HepG2 (cell line): ENCODE measurements at regions not wholly inside any gene's neighbourhood (a gene's known extent, or its start where the extent isn't known, plus 50 kb on each side); places are given as distances from the start of the nearest gene placed in this dataset.

ENCODE experiments used
- CENPT ChIP-seq: sonication (generic); formaldehyde crosslinking; IDR thresholded peaks from 2 replicates; pipeline ENCODE4 v1.8.0; 2022; ENCODE audit warnings: low read depth, mild to moderate bottlenecking, moderate library complexity, missing genetic modification reagents
- HNRNPL ChIP-seq: fragments of 200-400 bp; formaldehyde crosslinking; IDR thresholded peaks from 2 replicates; pipeline ENCODE4 v1.6.1; 2017; ENCODE audit warnings: mild to moderate bottlenecking, low read depth, low read length
- IRF2 ChIP-seq: IDR thresholded peaks from 2 replicates; pipeline ENCODE4 v1.6.1; 2018; ENCODE audit warnings: missing genetic modification reagents, missing compliant biosample characterization
- KDM2A ChIP-seq: sonication (generic); formaldehyde crosslinking; IDR thresholded peaks from 2 replicates; pipeline ENCODE4 v1.4.0; 2020; ENCODE audit warnings: low read depth, missing genetic modification reagents, borderline replicate concordance
- PAX8 ChIP-seq: sonication (generic); formaldehyde crosslinking; IDR thresholded peaks from 2 replicates; pipeline ENCODE4 v1.8.0; 2022; ENCODE audit warnings: mild to moderate bottlenecking, missing genetic modification reagents, borderline replicate concordance
- PHF5A ChIP-seq: IDR thresholded peaks from one replicate; pipeline ENCODE4 v1.6.1; 2018; ENCODE audit warnings: low read depth, missing genetic modification reagents; ENCODE audit not compliant: unreplicated experiment
- STAG1 ChIP-seq: sonication (generic); formaldehyde crosslinking; IDR thresholded peaks from 2 replicates; pipeline ENCODE4 v1.4.0; 2020; ENCODE audit warnings: missing genetic modification reagents
- TAF1 ChIP-seq: sonication (generic); formaldehyde crosslinking; IDR thresholded peaks from 2 replicates; pipeline ENCODE4 v1.4.0; 2020; ENCODE audit warnings: missing genetic modification reagents
- ZBTB8A ChIP-seq: sonication (generic); formaldehyde crosslinking; IDR thresholded peaks from 2 replicates; pipeline ENCODE4 v1.4.0; 2020; ENCODE audit warnings: mild to moderate bottlenecking, low read depth, missing genetic modification reagents, borderline replicate concordance
- ZKSCAN5 ChIP-seq: sonication (generic); formaldehyde crosslinking; IDR thresholded peaks from 2 replicates; pipeline ENCODE4 v1.5.1; 2020; ENCODE audit warnings: mild to moderate bottlenecking, missing genetic modification reagents
- ZNF256 ChIP-seq: sonication (generic); formaldehyde crosslinking; conservative IDR thresholded peaks from 2 replicates; pipeline ENCODE4 v1.4.0; 2020; ENCODE audit warnings: missing genetic modification reagents
- ZNF44 ChIP-seq: sonication (generic); formaldehyde crosslinking; IDR thresholded peaks from 2 replicates; pipeline ENCODE4 v1.5.1; 2020; ENCODE audit warnings: mild to moderate bottlenecking, missing genetic modification reagents
- ZNF501 ChIP-seq: sonication (generic); formaldehyde crosslinking; IDR thresholded peaks from 2 replicates; pipeline ENCODE4 v1.5.1; 2020; ENCODE audit warnings: mild to moderate bottlenecking, moderate library complexity, missing genetic modification reagents
- ZNF543 ChIP-seq: sonication (generic); formaldehyde crosslinking; IDR thresholded peaks from 2 replicates; pipeline ENCODE4 v1.4.0; 2020; ENCODE audit warnings: mild to moderate bottlenecking, missing genetic modification reagents
- TF ChIP-seq, protein P1 (sequence below): sonication (generic); formaldehyde crosslinking; IDR thresholded peaks from 2 replicates; pipeline ENCODE4 v1.4.0; 2020; ENCODE audit warnings: missing genetic modification reagents
- TF ChIP-seq, protein P2 (sequence below): sonication (generic); formaldehyde crosslinking; IDR thresholded peaks from 2 replicates; pipeline ENCODE4 v1.5.0; 2020; ENCODE audit warnings: missing genetic modification reagents
- TF ChIP-seq, protein P3 (sequence below): sonication (generic); formaldehyde crosslinking; IDR thresholded peaks from 2 replicates; pipeline ENCODE4 v1.5.1; 2020; ENCODE audit warnings: mild to moderate bottlenecking, missing genetic modification reagents, moderate library complexity
- TF ChIP-seq, protein P4 (sequence below): sonication (generic); formaldehyde crosslinking; IDR thresholded peaks from 2 replicates; pipeline ENCODE4 v1.5.0; 2020; ENCODE audit warnings: missing genetic modification reagents

DNA sequence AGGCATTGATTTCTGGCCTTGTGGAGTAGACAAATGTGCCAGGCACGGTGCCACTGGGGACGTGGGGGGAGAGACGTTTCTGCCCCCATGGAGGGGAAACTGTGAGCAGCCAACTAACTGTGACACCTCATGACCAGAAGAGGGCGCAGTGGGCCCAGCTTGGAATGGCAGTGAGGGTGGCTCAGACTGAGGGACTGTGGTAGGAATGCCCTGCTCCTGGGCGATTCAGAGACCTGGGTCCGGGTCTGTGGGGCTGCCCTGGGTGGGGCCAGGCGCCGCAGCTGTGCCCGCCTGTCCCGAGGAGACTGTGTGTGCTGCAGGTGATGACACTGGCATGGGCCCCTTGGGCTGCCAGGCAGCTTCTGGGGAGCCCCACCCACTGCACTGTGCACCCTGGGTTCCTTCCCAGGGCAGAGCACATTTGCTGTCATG, 60.6 kb downstream of the SLC25A47 start (continued):
- TF ChIP-seq, protein P1, sequence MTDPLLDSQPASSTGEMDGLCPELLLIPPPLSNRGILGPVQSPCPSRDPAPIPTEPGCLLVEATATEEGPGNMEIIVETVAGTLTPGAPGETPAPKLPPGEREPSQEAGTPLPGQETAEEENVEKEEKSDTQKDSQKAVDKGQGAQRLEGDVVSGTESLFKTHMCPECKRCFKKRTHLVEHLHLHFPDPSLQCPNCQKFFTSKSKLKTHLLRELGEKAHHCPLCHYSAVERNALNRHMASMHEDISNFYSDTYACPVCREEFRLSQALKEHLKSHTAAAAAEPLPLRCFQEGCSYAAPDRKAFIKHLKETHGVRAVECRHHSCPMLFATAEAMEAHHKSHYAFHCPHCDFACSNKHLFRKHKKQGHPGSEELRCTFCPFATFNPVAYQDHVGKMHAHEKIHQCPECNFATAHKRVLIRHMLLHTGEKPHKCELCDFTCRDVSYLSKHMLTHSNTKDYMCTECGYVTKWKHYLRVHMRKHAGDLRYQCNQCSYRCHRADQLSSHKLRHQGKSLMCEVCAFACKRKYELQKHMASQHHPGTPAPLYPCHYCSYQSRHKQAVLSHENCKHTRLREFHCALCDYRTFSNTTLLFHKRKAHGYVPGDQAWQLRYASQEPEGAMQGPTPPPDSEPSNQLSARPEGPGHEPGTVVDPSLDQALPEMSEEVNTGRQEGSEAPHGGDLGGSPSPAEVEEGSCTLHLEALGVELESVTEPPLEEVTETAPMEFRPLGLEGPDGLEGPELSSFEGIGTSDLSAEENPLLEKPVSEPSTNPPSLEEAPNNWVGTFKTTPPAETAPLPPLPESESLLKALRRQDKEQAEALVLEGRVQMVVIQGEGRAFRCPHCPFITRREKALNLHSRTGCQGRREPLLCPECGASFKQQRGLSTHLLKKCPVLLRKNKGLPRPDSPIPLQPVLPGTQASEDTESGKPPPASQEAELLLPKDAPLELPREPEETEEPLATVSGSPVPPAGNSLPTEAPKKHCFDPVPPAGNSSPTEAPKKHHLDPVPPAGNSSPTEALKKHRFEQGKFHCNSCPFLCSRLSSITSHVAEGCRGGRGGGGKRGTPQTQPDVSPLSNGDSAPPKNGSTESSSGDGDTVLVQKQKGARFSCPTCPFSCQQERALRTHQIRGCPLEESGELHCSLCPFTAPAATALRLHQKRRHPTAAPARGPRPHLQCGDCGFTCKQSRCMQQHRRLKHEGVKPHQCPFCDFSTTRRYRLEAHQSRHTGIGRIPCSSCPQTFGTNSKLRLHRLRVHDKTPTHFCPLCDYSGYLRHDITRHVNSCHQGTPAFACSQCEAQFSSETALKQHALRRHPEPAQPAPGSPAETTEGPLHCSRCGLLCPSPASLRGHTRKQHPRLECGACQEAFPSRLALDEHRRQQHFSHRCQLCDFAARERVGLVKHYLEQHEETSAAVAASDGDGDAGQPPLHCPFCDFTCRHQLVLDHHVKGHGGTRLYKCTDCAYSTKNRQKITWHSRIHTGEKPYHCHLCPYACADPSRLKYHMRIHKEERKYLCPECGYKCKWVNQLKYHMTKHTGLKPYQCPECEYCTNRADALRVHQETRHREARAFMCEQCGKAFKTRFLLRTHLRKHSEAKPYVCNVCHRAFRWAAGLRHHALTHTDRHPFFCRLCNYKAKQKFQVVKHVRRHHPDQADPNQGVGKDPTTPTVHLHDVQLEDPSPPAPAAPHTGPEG = no peak
- no peak for TF ChIP-seq ZBTB8A (CRISPR knock-in tag)
- TF ChIP-seq PHF5A (CRISPR knock-in tag) = no peak
- no peak for TF ChIP-seq ZNF44 (CRISPR knock-in tag)
- TF ChIP-seq ZNF256 (CRISPR knock-in tag) = no peak
- peak; percentile 86 for TF ChIP-seq STAG1
- TF ChIP-seq, protein P2, sequence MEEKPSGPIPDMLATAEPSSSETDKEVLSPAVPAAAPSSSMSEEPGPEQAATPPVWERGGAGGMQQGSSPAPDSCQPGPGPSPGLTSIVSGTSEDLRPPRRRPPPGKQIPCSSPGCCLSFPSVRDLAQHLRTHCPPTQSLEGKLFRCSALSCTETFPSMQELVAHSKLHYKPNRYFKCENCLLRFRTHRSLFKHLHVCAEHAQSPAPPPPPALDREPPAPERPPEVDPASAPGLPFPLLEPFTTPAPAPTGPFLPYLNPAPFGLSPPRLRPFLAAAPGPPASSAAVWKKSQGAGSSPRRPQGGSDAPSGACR (CRISPR knock-in tag) = no peak
- TF ChIP-seq TAF1 (CRISPR knock-in tag) = peak; percentile 15; the same call in 1 of the 2 replicates
- TF ChIP-seq, protein P3, sequence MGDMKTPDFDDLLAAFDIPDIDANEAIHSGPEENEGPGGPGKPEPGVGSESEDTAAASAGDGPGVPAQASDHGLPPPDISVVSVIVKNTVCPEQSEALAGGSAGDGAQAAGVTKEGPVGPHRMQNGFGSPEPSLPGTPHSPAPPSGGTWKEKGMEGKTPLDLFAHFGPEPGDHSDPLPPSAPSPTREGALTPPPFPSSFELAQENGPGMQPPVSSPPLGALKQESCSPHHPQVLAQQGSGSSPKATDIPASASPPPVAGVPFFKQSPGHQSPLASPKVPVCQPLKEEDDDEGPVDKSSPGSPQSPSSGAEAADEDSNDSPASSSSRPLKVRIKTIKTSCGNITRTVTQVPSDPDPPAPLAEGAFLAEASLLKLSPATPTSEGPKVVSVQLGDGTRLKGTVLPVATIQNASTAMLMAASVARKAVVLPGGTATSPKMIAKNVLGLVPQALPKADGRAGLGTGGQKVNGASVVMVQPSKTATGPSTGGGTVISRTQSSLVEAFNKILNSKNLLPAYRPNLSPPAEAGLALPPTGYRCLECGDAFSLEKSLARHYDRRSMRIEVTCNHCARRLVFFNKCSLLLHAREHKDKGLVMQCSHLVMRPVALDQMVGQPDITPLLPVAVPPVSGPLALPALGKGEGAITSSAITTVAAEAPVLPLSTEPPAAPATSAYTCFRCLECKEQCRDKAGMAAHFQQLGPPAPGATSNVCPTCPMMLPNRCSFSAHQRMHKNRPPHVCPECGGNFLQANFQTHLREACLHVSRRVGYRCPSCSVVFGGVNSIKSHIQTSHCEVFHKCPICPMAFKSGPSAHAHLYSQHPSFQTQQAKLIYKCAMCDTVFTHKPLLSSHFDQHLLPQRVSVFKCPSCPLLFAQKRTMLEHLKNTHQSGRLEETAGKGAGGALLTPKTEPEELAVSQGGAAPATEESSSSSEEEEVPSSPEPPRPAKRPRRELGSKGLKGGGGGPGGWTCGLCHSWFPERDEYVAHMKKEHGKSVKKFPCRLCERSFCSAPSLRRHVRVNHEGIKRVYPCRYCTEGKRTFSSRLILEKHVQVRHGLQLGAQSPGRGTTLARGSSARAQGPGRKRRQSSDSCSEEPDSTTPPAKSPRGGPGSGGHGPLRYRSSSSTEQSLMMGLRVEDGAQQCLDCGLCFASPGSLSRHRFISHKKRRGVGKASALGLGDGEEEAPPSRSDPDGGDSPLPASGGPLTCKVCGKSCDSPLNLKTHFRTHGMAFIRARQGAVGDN (CRISPR knock-in tag) = peak; percentile 56
- TF ChIP-seq CENPT = no peak
- TF ChIP-seq, protein P4, sequence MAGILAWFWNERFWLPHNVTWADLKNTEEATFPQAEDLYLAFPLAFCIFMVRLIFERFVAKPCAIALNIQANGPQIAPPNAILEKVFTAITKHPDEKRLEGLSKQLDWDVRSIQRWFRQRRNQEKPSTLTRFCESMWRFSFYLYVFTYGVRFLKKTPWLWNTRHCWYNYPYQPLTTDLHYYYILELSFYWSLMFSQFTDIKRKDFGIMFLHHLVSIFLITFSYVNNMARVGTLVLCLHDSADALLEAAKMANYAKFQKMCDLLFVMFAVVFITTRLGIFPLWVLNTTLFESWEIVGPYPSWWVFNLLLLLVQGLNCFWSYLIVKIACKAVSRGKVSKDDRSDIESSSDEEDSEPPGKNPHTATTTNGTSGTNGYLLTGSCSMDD (CRISPR knock-in tag) = no peak
- TF ChIP-seq ZNF543 (CRISPR knock-in tag) = no peak
- TF ChIP-seq HNRNPL = peak; percentile 88
- TF ChIP-seq ZNF501 (CRISPR knock-in tag) = 0 out of 2 replicates have a peak, but pooled peaks have one; percentile 39
- TF ChIP-seq IRF2 (CRISPR knock-in tag) = no peak
- no peak for TF ChIP-seq ZKSCAN5 (CRISPR knock-in tag)
- 0 out of 2 replicates have a peak, but pooled peaks have one; percentile 41 for TF ChIP-seq KDM2A
- TF ChIP-seq PAX8 (CRISPR knock-in tag) = no peak
